HT-29 (cell line): ENCODE measurements at regions not wholly inside any gene's neighbourhood (a gene's known extent, or its start where the extent isn't known, plus 50 kb on each side); places are given as distances from the start of the nearest gene placed in this dataset.
A peak's percentile ranks its signal among the peaks of the same experiment; 100 is the strongest.

Experiments
- DNase-seq: peaks from one replicate; pipeline ENCODE4 v3.0.0-alpha.2; 2015; ENCODE audit warnings: low spot score

- DNase-seq, result no peak
These were observed 130.8 kb upstream of the DKK2 start for GRCh38 chr4:107166873-107167450.

GRCh38 chr4:107166181-107166580 lies 130.1 kb upstream of the DKK2 start:
- no peak for DNase-seq

DNA sequence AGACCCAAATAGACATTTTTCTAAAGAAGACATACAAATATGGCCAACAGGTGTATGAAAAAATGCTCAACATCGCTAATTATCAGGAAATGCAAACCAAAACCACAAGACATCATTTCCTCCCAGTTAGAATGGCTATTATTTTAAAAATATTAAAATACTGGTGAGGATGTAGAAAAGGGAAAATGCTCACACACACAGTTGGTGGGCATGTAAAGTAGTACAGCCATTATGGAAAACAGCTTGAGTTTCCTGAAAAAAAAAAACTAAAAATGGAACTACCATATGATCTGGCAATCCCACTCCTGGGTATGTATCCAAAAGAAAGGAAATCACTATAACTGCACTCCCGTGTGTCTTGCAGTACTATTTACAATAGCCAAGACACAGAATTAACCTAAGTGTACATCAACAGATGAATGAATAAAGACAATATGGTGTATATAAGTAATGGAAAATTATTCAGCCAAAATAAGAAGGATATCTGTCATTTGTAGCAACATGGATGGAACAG lies 128.9 kb upstream of the DKK2 start:
- DNase-seq, result no peak

DNA sequence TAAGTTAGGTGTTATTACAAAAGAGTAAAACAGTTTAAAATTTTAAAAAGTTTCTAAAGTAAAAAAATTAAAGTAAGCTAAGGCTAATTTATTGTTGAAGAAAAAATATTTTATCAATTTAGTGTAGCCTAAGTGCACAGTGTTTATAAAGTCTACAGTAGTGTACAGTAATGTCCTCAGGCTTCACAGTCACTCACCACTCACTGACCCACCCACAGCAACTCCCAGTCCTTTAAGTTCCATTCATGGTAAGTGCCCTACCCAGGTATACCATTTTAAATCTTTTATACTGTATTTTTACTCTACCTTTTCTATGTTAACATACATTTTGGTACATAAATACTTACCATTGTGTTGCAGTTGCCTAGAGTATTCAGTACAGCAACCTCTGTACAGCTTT lies 120.3 kb upstream of the DKK2 start:
- DNase-seq, result no peak

DNA sequence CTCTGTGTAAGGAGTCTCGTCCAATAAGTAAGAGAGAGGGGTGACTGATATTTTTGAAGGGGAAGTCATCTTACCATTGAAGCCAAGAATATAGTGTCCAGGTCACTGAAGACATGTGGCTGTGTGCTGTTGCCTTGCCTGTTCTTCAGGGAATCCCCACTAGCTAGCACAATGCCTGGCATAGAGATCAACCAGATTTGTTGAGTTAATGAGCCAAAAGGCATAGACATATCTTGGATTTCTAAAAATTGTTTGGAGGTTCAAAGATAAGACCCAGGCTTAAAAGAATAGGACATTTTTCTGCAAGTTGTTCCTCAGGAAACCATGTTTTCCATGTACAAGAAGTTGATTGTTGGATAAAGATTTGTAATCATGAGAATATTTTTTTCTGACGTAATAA lies 119.3 kb upstream of the DKK2 start:
- no peak for DNase-seq

GRCh38 chr4:107153956-107154355 lies 117.8 kb upstream of the DKK2 start:
- DNase-seq, result no peak

GRCh38 chr4:107153228-107153627 lies 117.1 kb upstream of the DKK2 start:
- peak; percentile 35 for DNase-seq

DNA sequence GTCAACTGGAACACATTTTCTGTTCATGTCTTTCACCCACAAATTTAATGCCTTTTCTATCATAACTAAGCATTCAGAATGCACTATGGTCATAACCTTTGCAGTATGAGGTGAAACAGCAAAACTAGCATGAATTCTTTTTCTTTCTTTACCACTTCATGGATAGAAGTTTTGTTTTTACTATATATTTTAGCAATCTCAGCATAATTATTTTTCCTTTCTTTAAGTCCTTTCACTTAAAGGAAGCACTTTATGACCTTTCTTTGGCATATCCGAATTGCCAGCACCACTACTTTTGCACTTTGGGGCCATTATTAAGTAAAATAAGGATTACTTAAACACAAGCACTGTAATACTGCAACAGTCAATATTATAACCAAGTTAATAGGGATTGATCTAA lies 115.1 kb upstream of the DKK2 start:
- no peak for DNase-seq

DNA sequence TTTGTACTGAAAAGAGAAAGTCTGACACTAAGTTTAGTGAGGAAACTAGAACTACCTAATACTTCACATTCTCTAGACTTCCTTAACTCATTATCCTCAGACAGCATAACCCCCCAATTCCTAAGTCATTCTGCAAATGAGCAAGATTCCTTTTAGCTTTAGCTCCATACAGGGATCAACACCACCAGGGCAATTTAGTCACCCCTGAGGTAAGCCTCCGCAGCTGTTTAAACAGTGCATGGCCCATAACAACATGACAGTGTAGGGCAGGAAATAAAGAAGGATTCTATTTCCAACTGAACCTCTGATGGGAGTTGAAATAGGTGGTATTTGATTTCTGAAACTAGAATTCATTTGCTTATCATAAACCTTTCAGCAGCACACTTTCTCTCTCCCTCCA lies 112.8 kb upstream of the DKK2 start:
- no peak for DNase-seq

- DNase-seq, result no peak
These were observed 111.8 kb upstream of the DKK2 start for GRCh38 chr4:107147873-107148272.

DNA sequence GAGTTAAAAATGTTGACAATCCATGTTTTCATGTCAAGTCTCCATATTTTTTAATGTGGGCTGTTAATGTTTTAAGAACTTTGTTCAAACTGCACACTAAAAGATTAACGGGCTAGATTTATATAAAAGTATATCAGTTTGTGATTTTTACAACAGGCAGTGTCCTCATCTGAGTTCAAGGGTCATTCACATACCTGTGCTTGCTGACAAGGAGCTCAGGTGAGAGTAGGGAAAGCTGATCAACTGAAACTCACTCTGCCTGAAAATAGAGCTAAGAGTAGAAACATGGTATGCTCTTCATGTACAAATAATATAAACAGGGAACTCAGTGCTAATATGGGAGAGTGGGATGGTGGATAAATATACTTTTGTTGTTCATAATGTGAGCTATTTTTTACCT lies 102.3 kb upstream of the DKK2 start:
- no peak for DNase-seq

- DNase-seq, result no peak
These were observed 98.0 kb upstream of the DKK2 start for GRCh38 chr4:107133965-107134653.

DNA sequence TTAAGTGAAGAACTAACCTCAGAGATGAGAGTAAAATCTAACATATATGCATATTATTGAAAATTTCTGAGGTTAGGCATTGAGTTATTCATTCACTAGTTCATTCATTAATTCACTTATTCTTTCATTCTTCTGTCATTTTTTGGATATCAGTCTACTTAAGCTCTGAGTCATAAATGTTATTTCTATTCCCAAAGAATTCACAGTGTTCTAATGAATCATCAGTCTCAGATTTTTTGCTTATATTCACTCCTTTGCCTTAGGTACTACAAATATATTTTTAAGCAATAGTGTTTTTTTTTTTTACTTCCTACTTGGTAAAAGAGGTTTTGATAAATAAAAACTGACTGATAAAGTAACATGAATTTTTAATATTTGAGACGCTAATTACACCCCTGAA lies 95.2 kb upstream of the DKK2 start:
- DNase-seq, result no peak

- no peak for DNase-seq
These were observed 94.0 kb upstream of the DKK2 start for GRCh38 chr4:107130157-107130556.

- no peak for DNase-seq
These were observed 93.5 kb upstream of the DKK2 start for GRCh38 chr4:107129611-107130010.

GRCh38 chr4:107129076-107129475 lies 93.0 kb upstream of the DKK2 start:
- DNase-seq, result no peak

- no peak for DNase-seq
These were observed 92.0 kb upstream of the DKK2 start for GRCh38 chr4:107128116-107128515.

- no peak for DNase-seq
These were observed 89.4 kb upstream of the DKK2 start for GRCh38 chr4:107125496-107125895.

GRCh38 chr4:107122736-107123135 lies 86.6 kb upstream of the DKK2 start:
- DNase-seq, result no peak

- no peak for DNase-seq
These were observed 84.5 kb upstream of the DKK2 start for GRCh38 chr4:107120661-107121060.

DNA sequence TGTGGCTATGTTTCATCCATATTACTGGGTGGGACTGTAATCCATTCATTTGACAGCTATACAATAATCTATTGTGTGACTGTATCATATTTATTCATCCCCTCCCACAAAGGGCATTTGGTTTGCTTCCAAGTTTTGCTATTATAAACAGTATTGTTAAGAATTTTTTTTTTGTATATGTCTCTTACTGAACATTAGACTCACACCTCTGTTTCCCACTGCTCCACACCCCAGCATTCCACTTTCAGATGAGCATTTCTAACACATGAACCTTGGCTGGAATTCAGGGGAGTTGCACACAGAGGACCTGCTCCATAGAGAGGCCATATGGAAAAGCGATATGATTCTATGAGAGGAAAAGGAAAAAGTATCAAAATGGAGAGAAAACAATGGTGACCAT lies 81.6 kb upstream of the DKK2 start:
- no peak for DNase-seq

- no peak for DNase-seq
These were observed 79.2 kb upstream of the DKK2 start for GRCh38 chr4:107115185-107115847.

GRCh38 chr4:107114059-107114458 lies 77.9 kb upstream of the DKK2 start:
- DNase-seq, result no peak
